GM23248 (cell line): ENCODE measurements at regions not wholly inside any gene's neighbourhood (a gene's known extent, or its start where the extent isn't known, plus 50 kb on each side); places are given as distances from the start of the nearest gene placed in this dataset.

Source experiments
- DNase-seq: peaks from one replicate; pipeline ENCODE4 v3.0.0-alpha.2; 2015
- H2AFZ ChIP-seq: fragments of 200-600 bp; sonication (generic); 2 replicates; pipeline ENCODE4 v1.6.1; 2016; ENCODE audit warnings: antibody characterized with exemption
- H3F3A ChIP-seq: fragments of 200-600 bp; sonication (generic); 2 replicates; pipeline ENCODE4 v1.6.1; 2016; ENCODE audit warnings: mild to moderate bottlenecking, antibody characterized with exemption, mixed run types; ENCODE audit not compliant: insufficient read depth
- H3K27ac ChIP-seq: fragments of 200-600 bp; sonication (generic); 2 replicates; pipeline ENCODE4 v1.5.1; 2016; ENCODE audit warnings: mild to moderate bottlenecking
- H3K27me3 ChIP-seq: fragments of 200-600 bp; sonication (generic); replicated peaks from 2 replicates; pipeline ENCODE4 v1.6.1; 2016; ENCODE audit warnings: mild to moderate bottlenecking; ENCODE audit not compliant: insufficient read depth
- H3K36me3 ChIP-seq: fragments of 200-600 bp; sonication (generic); 2 replicates; pipeline ENCODE4 v1.6.1; 2016; ENCODE audit warnings: low read depth, mild to moderate bottlenecking
- H3K4me1 ChIP-seq: fragments of 200-600 bp; sonication (generic); 2 replicates; pipeline ENCODE4 v1.6.1; 2016; ENCODE audit warnings: mild to moderate bottlenecking; ENCODE audit not compliant: insufficient read depth
- H3K4me2 ChIP-seq: fragments of 200-600 bp; sonication (generic); one replicate; pipeline ENCODE4 v1.6.1; 2016; ENCODE audit warnings: mild to moderate bottlenecking; ENCODE audit not compliant: unreplicated experiment
- H3K4me3 ChIP-seq: fragments of 200-600 bp; sonication (generic); 2 replicates; pipeline ENCODE4 v1.5.1; 2016; ENCODE audit warnings: mild to moderate bottlenecking
- H3K79me2 ChIP-seq: fragments of 200-600 bp; sonication (generic); 2 replicates; pipeline ENCODE4 v1.6.1; 2016; ENCODE audit warnings: mild to moderate bottlenecking; ENCODE audit not compliant: insufficient read depth
- H3K9ac ChIP-seq: fragments of 200-600 bp; sonication (generic); 2 replicates; pipeline ENCODE4 v1.6.1; 2016; ENCODE audit warnings: mild to moderate bottlenecking
- H3K9me2 ChIP-seq: fragments of 200-600 bp; sonication (generic); 2 replicates; pipeline ENCODE4 v1.6.1; 2016; ENCODE audit warnings: mixed run types, mild to moderate bottlenecking, moderate library complexity; ENCODE audit not compliant: insufficient read depth
- H3K9me3 ChIP-seq: fragments of 200-600 bp; sonication (generic); one replicate; pipeline ENCODE4 v1.6.1; 2017; ENCODE audit warnings: low read depth
- H4K20me1 ChIP-seq: fragments of 200-600 bp; sonication (generic); 2 replicates; pipeline ENCODE4 v1.6.0; 2016; ENCODE audit not compliant: insufficient read depth
- EZH2 ChIP-seq: fragments of 200-600 bp; sonication (generic); IDR thresholded peaks from 2 replicates; pipeline ENCODE4 v1.6.1; 2018; ENCODE audit warnings: antibody characterized with exemption, mild to moderate bottlenecking; ENCODE audit not compliant: insufficient read depth, poor library complexity, severe bottlenecking
- EZH2phosphoT487 ChIP-seq: fragments of 200-600 bp; sonication (generic); IDR thresholded peaks from 2 replicates; pipeline ENCODE4 v1.6.1; 2018; ENCODE audit warnings: antibody characterized with exemption, moderate library complexity, mild to moderate bottlenecking, low read depth; ENCODE audit not compliant: insufficient read depth
- WGBS, 2 experiments: methylation state at CpG; one replicate each; pipeline ENCODE4 v1.1.6; 2015 to 2017; ENCODE audit warnings: low lambda C conversion rate in 2 of 2, low coverage in 1 of 2; ENCODE audit errors: missing lambda C conversion rate in 2 of 2; 5-methylcytosine and 5-hydroxymethylcytosine counted together
- in situ Hi-C: fragments of 300-500 bp; cut with MboI; formaldehyde crosslinking; loops from 2 replicates; pipeline ENCODE4 v1.15.0; 2020

- Histone ChIP-seq H3K9me2 (no peaks in the 10 kb centered on the region), H2AFZ (no peak overlapping the region), H3K36me3 (no peaks in the 10 kb centered on the region), H3K4me3 (no peak overlapping the region), H3F3A (no peaks in the 10 kb centered on the region), H3K79me2 (no peaks in the 10 kb centered on the region), H3K9ac (no peak overlapping the region), H3K4me2 (no peak overlapping the region), H3K4me1 (no peaks in the 10 kb centered on the region), H3K27ac (no peak overlapping the region), H4K20me1 (no peaks in the 10 kb centered on the region; the same call in 1 of the 2 replicates), H3K9me3 (no peaks in the 10 kb centered on the region), H3K27me3 (no peaks in the 10 kb centered on the region)
- DNase-seq, result no peak
- TF ChIP-seq EZH2phosphoT487, result no peak
- TF ChIP-seq EZH2, result no peak
- in situ Hi-C loops, result no loop called here
- 60 to 66% methylated on average over 27 to 45 of the region's 47 CpGs for WGBS, 2 experiments
Measured at GRCh38 chr5:103953601-103954382, 391.2 kb upstream of the NUDT12 start.

GRCh38 chr5:103951776-103952175 is 389.2 kb upstream of the NUDT12 start:
- Histone ChIP-seq H3K4me2 (no peak overlapping the region), H3K36me3 (no peaks in the 10 kb centered on the region), H3K27ac (no peak overlapping the region), H3K27me3 (no peaks in the 10 kb centered on the region), H3K4me1 (no peaks in the 10 kb centered on the region), H3K9me3 (no peaks in the 10 kb centered on the region), H3F3A (no peaks in the 10 kb centered on the region), H4K20me1 (no peaks in the 10 kb centered on the region; the same call in 1 of the 2 replicates), H3K4me3 (no peak overlapping the region), H3K9ac (no peak overlapping the region), H3K9me2 (no peaks in the 10 kb centered on the region), H3K79me2 (no peaks in the 10 kb centered on the region), H2AFZ (no peak overlapping the region)
- TF ChIP-seq EZH2, result no peak
- TF ChIP-seq EZH2phosphoT487, result no peak
- in situ Hi-C loops, result no loop called here
- no peak for DNase-seq
- 6 to 21% methylated on average over 1 of the region's 1 CpG for WGBS, 2 experiments

- no peak overlapping the region for H2AFZ ChIP-seq
- no peaks in the 10 kb centered on the region for H3K36me3 ChIP-seq
- no peaks in the 10 kb centered on the region for H3K9me3 ChIP-seq
- H4K20me1 ChIP-seq, result no peaks in the 10 kb centered on the region
- H3K4me2 ChIP-seq, result no peak overlapping the region
- H3K27ac ChIP-seq, result no peak overlapping the region
- no peaks in the 10 kb centered on the region for H3K27me3 ChIP-seq
- in situ Hi-C loops, result no loop called here
- no peaks in the 10 kb centered on the region for H3F3A ChIP-seq
- H3K79me2 ChIP-seq, result no peaks in the 10 kb centered on the region
- H3K9me2 ChIP-seq, result no peaks in the 10 kb centered on the region
- no peaks in the 10 kb centered on the region for H3K4me1 ChIP-seq
- no peak for DNase-seq
- 17 to 23% methylated on average over 7 of the region's 7 CpGs for WGBS, 2 experiments
- H3K4me3 ChIP-seq, result no peak overlapping the region
- TF ChIP-seq EZH2 (no peak), EZH2phosphoT487 (no peak)
- H3K9ac ChIP-seq, result no peak overlapping the region
Measured at GRCh38 chr5:103943230-103943629, 380.6 kb upstream of the NUDT12 start.

- in situ Hi-C loops, result no loop called here
- no peak overlapping the region for H2AFZ ChIP-seq
- no peaks in the 10 kb centered on the region for H3K9me2 ChIP-seq
- H3K36me3 ChIP-seq, result no peaks in the 10 kb centered on the region
- 11 to 14% methylated on average over 6 of the region's 6 CpGs for WGBS, 2 experiments
- H3K9me3 ChIP-seq, result no peaks in the 10 kb centered on the region
- H3K79me2 ChIP-seq, result no peaks in the 10 kb centered on the region
- H3K4me2 ChIP-seq, result no peak overlapping the region
- H4K20me1 ChIP-seq, result no peaks in the 10 kb centered on the region
- H3F3A ChIP-seq, result no peaks in the 10 kb centered on the region
- H3K27me3 ChIP-seq, result no peaks in the 10 kb centered on the region
- no peak for DNase-seq
- H3K27ac ChIP-seq, result no peak overlapping the region
- H3K4me3 ChIP-seq, result no peak overlapping the region
- no peak for TF ChIP-seq EZH2
- no peak for TF ChIP-seq EZH2phosphoT487
- no peak overlapping the region for H3K9ac ChIP-seq
- H3K4me1 ChIP-seq, result no peaks in the 10 kb centered on the region
Measured at GRCh38 chr5:103942587-103943186, 380.1 kb upstream of the NUDT12 start.

GRCh38 chr5:103941596-103941995 is 379.0 kb upstream of the NUDT12 start:
- no peaks in the 10 kb centered on the region for H3K4me1 ChIP-seq
- no peaks in the 10 kb centered on the region for H3K79me2 ChIP-seq
- DNase-seq, result no peak
- no peaks in the 10 kb centered on the region for H3K27me3 ChIP-seq
- TF ChIP-seq EZH2 (no peak), EZH2phosphoT487 (no peak)
- no peaks in the 10 kb centered on the region for H3K9me3 ChIP-seq
- 5 to 8% methylated on average over 4 of the region's 4 CpGs for WGBS, 2 experiments
- no peaks in the 10 kb centered on the region for H3K36me3 ChIP-seq
- no peaks in the 10 kb centered on the region for H4K20me1 ChIP-seq
- no peak overlapping the region for H3K27ac ChIP-seq
- no peaks in the 10 kb centered on the region for H3K9me2 ChIP-seq
- H2AFZ ChIP-seq, result no peak overlapping the region
- H3K4me2 ChIP-seq, result no peak overlapping the region
- H3K9ac ChIP-seq, result no peak overlapping the region
- H3K4me3 ChIP-seq, result no peak overlapping the region
- in situ Hi-C loops, result no loop called here
- H3F3A ChIP-seq, result no peaks in the 10 kb centered on the region
